ENCODE measurements at regions not wholly inside any gene's neighbourhood (a gene's known extent, or its start where the extent isn't known, plus 50 kb on each side); places are given as distances from the start of the nearest gene placed in this dataset.
"Not testable (repeated sequence)": the region's sequence is repeated elsewhere in the genome, so short reads cannot be mapped to it uniquely, and the experiment has no call there.

DNA sequence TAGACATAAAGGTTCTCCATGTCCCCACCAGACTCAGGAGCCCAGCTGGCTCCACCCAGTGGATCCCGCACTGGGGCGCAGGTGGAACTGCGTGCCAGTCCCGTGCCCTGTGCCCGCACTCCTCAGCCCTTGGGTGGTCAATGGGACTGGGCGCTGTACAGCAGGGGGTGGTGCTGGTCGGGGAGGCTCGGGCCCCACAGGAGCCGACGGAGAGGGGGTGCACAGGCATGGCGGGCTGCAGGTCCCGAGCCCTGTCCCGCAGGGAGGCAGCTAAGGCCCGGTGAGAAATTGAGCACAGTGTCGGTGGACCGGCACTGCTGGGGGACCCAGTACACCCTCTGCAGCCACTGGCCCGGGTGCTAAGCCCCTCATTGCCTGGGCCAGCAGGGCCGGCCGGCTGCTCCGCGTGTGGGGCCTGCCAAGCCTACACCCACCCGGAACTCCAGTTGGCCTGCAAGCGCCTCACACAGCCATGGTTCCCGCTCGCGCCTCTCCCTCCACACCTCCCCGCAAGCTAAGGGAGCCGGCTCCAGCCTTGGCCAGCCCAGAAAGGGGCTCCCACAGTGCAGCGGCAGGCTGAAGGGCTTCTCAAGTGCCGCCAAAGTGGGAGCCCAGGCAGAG lies 832.9 kb downstream of the CENPC start:
- not testable (repeated sequence) for DNase-seq (ENCODE audit: low read depth, low spot score)

- no peak for DNase-seq (ENCODE audit: low read depth, low spot score)
These were observed 841.1 kb downstream of the CENPC start for GRCh38 chr4:66704243-66704642.

GRCh38 chr4:66694739-66695138 lies 850.6 kb downstream of the CENPC start:
- no peak for DNase-seq (ENCODE audit: low read depth, low spot score)

DNA sequence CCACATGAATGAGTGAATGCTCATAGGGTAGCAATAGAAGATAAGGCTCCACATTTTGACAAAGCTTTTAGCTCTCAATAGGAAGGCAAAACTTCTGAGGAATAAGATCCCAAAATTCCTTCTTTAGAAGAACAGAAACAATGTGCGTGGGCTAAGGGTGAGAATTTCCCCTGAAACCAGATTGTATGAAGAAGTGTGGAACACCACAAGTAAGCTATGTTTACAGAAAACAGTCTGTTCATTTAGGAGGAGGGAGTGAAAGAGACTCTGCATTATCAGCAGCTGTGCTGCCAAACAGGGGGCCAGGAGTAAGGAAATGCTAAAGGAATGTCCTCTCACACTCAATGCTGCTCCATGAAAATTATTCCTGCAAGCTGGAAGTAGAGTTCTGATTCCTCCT lies 851.6 kb downstream of the CENPC start:
- DNase-seq (ENCODE audit: low read depth, low spot score): no peak

- no peak for DNase-seq (ENCODE audit: low read depth, low spot score)
These were observed 854.2 kb downstream of the CENPC start for GRCh38 chr4:66691101-66691500.

DNA sequence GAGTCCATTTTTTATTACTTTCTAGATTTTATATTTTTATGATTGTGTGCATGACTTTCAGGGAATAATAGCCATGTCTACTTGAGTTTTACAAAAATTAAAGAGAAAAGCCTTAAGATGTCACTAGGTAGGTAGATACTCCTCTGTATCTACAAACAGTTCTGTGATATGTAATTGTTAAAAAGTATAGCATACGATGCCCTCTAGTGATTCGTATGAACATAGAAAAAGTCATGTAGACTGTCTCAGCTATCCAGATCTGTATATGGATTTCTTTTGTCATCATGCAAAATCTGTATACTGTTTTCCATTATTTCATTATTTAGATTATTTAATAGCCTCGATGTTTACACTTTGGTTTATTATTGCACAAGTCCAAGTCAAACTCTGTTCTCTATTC lies 856.6 kb downstream of the CENPC start:
- DNase-seq (ENCODE audit: low read depth, low spot score): no peak

DNA sequence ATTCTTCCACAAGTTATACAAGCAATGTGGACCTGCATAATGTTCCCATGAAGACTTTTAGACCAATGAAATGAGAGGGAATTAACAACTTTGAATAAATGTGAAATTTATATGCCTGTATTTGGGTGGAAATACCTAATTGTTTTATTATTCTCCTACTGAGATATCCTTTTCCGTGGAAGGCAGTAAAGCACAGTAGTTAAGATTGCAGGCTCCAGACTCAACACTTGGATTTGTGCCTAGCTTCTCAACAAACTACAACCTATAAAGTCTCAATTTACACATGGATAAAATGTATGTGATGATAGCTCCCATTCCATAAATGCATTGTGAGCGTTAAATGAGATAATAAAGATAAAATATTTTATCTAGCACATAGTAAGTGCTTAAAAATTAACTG lies 857.8 kb downstream of the CENPC start:
- no peak for DNase-seq (ENCODE audit: low read depth, low spot score)

DNA sequence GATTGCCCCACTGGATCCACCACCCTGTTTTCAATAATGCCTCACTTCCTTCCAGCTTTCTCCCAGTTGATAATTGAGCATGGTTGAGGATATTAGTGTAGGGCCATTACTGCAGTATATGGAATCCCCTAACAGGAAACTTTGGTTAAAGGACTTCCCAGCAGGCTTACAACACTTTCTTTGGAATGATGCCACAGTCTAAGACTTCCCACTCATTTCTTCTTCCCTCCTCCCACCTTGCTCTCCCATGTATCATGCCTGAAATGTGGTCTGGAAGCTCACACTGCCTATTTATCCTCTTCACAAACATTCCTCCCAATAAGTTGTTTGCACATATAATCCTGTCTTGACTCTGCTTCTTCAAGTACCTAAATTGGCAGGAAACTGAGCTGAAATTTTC lies 863.3 kb downstream of the CENPC start:
- no peak for DNase-seq (ENCODE audit: low read depth, low spot score)

GRCh38 chr4:66667249-66667648 lies 878.1 kb downstream of the CENPC start:
- DNase-seq (ENCODE audit: low read depth, low spot score): no peak

DNA sequence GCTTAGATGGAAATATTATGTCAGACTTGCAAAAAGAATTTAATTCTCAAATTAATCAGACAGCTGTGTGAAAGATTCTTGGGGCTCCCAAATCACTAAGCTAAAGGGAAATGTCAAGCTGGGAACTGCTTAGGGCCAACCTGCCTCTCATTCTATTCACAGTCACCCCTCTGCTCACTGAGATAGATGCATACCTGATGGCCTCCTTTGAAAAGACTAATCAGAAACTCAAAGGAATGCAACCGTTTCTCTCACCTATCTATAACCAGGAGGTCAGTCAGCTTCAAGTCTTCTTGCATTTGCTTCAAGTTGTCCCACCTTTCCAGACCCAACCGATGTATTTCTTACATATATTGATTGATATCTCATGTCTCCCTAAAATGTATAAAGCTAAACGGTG lies 882.7 kb downstream of the CENPC start:
- no peak for DNase-seq (ENCODE audit: low read depth, low spot score)

- no peak for DNase-seq (ENCODE audit: low read depth, low spot score)
These were observed 886.5 kb downstream of the CENPC start for GRCh38 chr4:66658809-66659208.

DNA sequence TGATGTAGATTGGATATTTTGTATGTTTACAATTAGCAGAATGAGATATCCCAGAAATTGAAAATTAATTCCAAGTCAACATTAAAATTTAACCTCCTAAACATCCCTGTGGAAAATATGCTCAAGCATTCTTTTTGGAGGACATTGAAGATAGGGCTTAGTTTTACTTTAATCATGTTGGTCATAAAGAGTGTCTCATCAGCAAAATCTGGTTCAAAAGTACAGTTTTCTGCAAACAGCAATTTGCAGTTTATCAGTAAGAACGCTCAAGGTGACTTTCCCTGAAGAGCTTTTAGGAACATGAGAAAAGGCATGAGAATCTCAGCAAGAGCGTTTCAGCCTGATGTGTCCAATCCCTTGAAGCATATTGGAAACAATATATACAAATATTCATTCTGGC lies 889.8 kb downstream of the CENPC start:
- no peak for DNase-seq (ENCODE audit: low read depth, low spot score)

DNA sequence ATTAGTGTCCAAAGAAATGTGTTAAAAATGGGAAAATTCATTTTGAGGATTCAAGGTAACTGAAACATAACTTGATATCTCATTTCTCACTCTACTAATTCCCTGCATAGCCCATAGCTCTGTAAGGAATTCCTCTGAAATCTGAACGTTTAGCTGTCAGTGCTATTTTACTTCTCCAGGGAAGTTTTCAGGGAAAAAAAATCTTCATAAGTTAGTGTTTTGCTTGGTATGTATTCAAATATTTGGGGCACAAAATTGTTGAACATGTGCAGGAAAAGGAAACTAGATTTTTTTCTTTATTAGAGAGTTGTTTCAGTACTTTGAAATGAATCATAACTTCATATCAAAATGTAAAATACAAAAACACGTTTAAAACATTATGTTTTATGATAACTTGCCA lies 891.4 kb downstream of the CENPC start:
- DNase-seq (ENCODE audit: low read depth, low spot score): no peak

- no peak for DNase-seq (ENCODE audit: low read depth, low spot score)
These were observed 896.1 kb downstream of the CENPC start for GRCh38 chr4:66649236-66649635.

GRCh38 chr4:66647926-66648325 lies 897.4 kb downstream of the CENPC start:
- no peak for DNase-seq (ENCODE audit: low read depth, low spot score)

DNA sequence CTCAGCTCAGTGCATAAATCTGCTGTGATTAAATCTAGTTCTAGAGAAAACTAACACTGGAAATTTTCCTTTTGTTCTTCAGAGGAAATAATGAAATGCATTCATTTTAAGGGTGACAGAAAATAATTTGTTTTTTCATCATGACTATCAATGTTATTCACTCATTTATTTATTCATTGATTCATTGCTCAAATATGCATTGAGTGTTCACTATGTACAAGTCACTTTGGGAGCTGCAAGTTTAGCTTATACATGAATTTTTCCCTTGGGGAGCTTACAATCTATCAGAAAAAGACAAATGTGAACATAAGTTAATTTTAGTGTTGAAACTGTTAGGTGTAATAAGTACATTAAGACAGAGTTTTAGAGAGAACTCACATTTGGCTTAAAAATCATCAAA lies 897.8 kb downstream of the CENPC start:
- DNase-seq (ENCODE audit: low read depth, low spot score): no peak

DNA sequence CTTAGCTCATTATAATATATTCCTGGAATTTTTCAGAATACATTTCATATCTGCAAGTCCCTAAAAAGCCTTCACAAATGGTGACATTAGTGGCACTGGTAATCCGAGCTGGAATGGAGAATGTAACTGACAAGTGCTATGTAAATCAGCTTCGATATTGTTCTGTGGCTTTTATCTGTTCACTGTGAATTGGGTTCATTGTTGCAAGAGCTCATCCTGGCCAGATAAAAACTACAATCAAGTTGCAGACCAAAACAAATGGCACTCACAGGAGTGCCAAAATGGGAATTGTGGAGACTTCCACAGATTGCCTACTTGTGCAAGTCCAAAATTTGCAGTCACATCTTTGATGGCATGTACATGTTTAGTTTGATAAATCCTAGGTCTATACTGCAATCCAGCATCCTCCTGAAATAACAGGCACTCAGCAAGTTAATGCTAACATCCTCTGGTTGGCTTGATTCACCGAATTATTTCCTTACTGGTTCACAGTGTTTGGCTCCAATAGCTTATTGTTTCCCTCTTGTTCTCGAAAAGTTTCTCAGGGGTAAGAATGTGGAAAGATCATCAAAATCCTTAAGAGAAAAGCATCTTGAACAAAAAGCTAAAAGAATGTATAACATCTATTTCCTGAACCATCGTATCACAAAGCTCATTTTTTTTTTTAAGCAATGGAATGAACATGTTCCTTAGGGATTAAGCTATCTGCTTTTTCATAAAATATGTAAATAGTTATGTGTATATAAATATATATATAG lies 904.9 kb downstream of the CENPC start:
- DNase-seq (ENCODE audit: low read depth, low spot score): no peak

DNA sequence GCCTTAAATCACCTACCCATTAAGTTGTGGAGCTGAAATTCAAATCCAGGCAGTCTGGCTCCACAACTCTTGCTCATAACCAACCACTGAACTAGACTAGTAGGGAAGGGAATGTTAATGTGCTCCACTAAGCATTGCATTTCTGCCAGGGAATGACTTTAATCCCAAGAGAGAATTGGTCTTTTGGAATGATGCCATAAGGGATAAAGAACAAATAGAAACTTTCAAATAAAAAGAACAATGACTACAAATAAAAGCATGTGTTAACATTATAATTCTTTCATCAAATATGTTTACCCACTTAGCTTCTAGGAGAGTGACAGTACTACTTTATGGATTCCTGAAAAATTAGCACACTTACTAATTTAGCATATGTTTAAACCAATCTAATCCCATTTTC lies 905.9 kb downstream of the CENPC start:
- no peak for DNase-seq (ENCODE audit: low read depth, low spot score)

DNA sequence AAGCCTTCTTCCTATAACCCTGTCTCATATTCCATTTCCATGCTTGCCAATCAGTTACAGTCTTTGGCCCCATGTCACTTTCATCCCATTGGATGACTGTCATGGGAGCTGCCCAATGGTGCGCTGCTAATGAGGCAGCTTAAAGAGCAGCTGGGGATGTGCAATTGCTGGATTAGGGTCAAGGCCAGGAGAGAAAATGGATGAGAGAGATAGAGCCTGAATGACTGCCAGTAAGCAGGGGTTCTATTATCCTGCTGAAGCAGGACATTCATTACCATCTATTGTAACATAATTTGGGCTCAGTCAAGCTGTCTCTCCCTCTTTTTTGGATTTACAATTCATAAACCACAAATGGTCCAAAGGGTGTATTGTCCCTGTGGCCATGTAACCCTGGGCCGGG lies 909.0 kb downstream of the CENPC start:
- no peak for DNase-seq (ENCODE audit: low read depth, low spot score)

- no peak for DNase-seq (ENCODE audit: low read depth, low spot score)
These were observed 911.8 kb downstream of the CENPC start for GRCh38 chr4:66633477-66633876.

- DNase-seq (ENCODE audit: low read depth, low spot score): no peak
These were observed 915.4 kb downstream of the CENPC start for GRCh38 chr4:66629927-66630326.

- DNase-seq (ENCODE audit: low read depth, low spot score): no peak
These were observed 917.2 kb downstream of the CENPC start for GRCh38 chr4:66628146-66628545.

DNA sequence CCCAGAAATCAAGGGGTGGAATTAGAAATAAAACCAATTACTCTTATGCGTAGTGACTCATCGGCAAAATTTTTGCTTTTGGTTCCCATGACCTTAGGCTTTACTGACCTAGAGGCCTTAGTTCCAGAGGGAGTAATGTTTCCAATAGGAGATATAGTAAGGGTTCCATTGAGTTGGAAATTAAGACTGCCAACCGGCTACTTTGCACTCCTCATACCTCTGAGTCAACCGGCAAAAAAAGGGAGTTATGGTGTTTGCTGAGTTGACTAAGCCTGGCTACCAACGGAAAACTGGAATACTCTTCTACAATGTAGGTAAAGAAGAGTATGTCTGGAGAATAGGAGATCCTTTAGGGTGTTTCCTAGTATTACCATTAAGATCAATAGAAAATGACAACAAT lies 919.8 kb downstream of the CENPC start:
- DNase-seq (ENCODE audit: low read depth, low spot score): no peak

DNA sequence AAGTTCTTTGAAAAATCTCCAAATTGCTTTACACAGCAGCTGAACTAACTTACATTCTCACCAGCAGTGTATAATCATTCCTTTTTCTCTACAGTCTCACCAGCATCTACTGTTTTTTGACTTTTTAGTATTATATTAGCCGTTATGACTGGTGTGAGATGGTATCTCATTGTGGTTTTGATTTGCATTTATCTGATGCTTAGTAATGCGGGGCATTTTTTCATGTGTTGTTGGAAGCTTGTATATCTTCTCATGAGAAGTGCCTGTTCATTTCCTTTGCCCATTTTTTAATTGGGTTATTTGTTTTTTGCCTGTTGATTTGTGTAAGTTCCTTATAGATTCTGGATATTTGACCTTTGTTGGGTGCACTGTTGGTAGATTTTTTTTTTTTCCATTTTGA lies 931.7 kb downstream of the CENPC start:
- no peak for DNase-seq (ENCODE audit: low read depth, low spot score)
